GM23338 (cell line): ENCODE measurements at regions not wholly inside any gene's neighbourhood (a gene's known extent, or its start where the extent isn't known, plus 50 kb on each side); places are given as distances from the start of the nearest gene placed in this dataset.
A peak's percentile ranks its signal among the peaks of the same experiment; 100 is the strongest.

Experiments
- ATAC-seq: fragments of 200-7000 bp; cut with Tn5 transposase; 3 replicates; pipeline ENCODE4 v1.9.1; 2020
- DNase-seq: peaks from one replicate; pipeline ENCODE4 v3.0.0-alpha.2; 2015; ENCODE audit warnings: low spot score
- H2AFZ ChIP-seq: fragments of 200-600 bp; sonication (generic); 2 replicates; pipeline ENCODE4 v1.8.0; 2016; ENCODE audit warnings: antibody characterized with exemption, mild to moderate bottlenecking, moderate library complexity
- H3F3A ChIP-seq: fragments of 200-600 bp; sonication (generic); replicated peaks from 2 replicates; pipeline ENCODE4 v1.8.0; 2017; ENCODE audit warnings: antibody characterized with exemption, mixed run types, low read depth
- H3K27ac ChIP-seq: fragments of 200-600 bp; sonication (generic); 2 replicates; pipeline ENCODE4 v1.6.1; 2016; ENCODE audit warnings: low read depth
- H3K27me3 ChIP-seq: fragments of 200-600 bp; sonication (generic); 2 replicates; pipeline ENCODE4 v1.8.0; 2016; ENCODE audit warnings: mild to moderate bottlenecking, mixed run types, moderate library complexity; ENCODE audit not compliant: insufficient read depth
- H3K36me3 ChIP-seq: fragments of 200-600 bp; sonication (generic); 2 replicates; pipeline ENCODE4 v1.8.0; 2016; ENCODE audit warnings: mild to moderate bottlenecking; ENCODE audit not compliant: insufficient read depth
- H3K4me1 ChIP-seq: fragments of 200-600 bp; sonication (generic); 2 replicates; pipeline ENCODE4 v1.8.0; 2016; ENCODE audit warnings: mild to moderate bottlenecking, moderate library complexity; ENCODE audit not compliant: insufficient read depth
- H3K4me2 ChIP-seq: fragments of 200-600 bp; sonication (generic); 2 replicates; pipeline ENCODE4 v1.7.1; 2017; ENCODE audit warnings: mixed run types
- H3K4me3 ChIP-seq: fragments of 200-600 bp; sonication (generic); 2 replicates; pipeline ENCODE4 v1.6.1; 2016; ENCODE audit warnings: mixed run types
- H3K79me2 ChIP-seq: fragments of 200-600 bp; sonication (generic); replicated peaks from 2 replicates; pipeline ENCODE4 v1.8.0; 2017; ENCODE audit warnings: mild to moderate bottlenecking; ENCODE audit not compliant: insufficient read depth
- H3K9me2 ChIP-seq: fragments of 200-600 bp; sonication (generic); 2 replicates; pipeline ENCODE4 v1.8.0; 2017; ENCODE audit not compliant: insufficient read depth
- H4K20me1 ChIP-seq: fragments of 200-600 bp; sonication (generic); replicated peaks from 2 replicates; pipeline ENCODE4 v1.8.0; 2017; ENCODE audit warnings: mild to moderate bottlenecking; ENCODE audit not compliant: insufficient read depth
- H3K27ac Mint-ChIP-seq: 2 replicates; pipeline ENCODE4 v1.8.0; 2020; ENCODE audit warnings: inconsistent platforms, mild to moderate bottlenecking, moderate library complexity, mixed read lengths
- H3K27me3 Mint-ChIP-seq: 3 replicates; pipeline ENCODE4 v1.8.0; 2022; ENCODE audit warnings: low read depth, mild to moderate bottlenecking, moderate library complexity, mixed read lengths, inconsistent platforms; ENCODE audit not compliant: insufficient read depth, poor library complexity
- H3K36me3 Mint-ChIP-seq: 3 replicates; pipeline ENCODE4 v1.8.0; 2021; ENCODE audit warnings: low read depth, mild to moderate bottlenecking, inconsistent platforms, moderate library complexity, mixed read lengths
- H3K4me1 Mint-ChIP-seq: 3 replicates; pipeline ENCODE4 v1.8.0; 2020; ENCODE audit warnings: mild to moderate bottlenecking, inconsistent platforms, mixed read lengths
- H3K4me3 Mint-ChIP-seq: 3 replicates; pipeline ENCODE4 v1.8.0; 2021; ENCODE audit warnings: moderate library complexity, mild to moderate bottlenecking, inconsistent platforms, mixed read lengths
- H3K9me3 Mint-ChIP-seq: 3 replicates; pipeline ENCODE4 v1.8.0; 2020; ENCODE audit warnings: moderate library complexity, mild to moderate bottlenecking, inconsistent platforms, mixed read lengths
- CREB1 ChIP-seq: fragments of 250-450 bp; sonication (Bioruptor Pico); IDR thresholded peaks from 2 replicates; pipeline ENCODE4 v1.5.0; 2020; ENCODE audit warnings: low read depth, mild to moderate bottlenecking, moderate library complexity
- CTCF ChIP-seq, 2 experiments: fragments of 200-600 bp in 1 of 2; sonication (generic) in 1 of 2; conservative IDR thresholded peaks; 2 replicates each; pipeline versions ENCODE4 v1.5.1 to v1.6.1; 2016 to 2017; ENCODE audit warnings: antibody characterized with exemption in 2 of 2, low read depth in 2 of 2, mild to moderate bottlenecking in 2 of 2, moderate library complexity in 1 of 2
- ETS1 ChIP-seq: IDR thresholded peaks from 2 replicates; pipeline ENCODE4 v1.6.1; 2016; ENCODE audit warnings: antibody characterized with exemption
- EZH2 ChIP-seq: fragments of 200-600 bp; sonication (generic); IDR thresholded peaks from one replicate; pipeline ENCODE4 v1.8.0; 2017; ENCODE audit warnings: antibody characterized with exemption, mild to moderate bottlenecking, low read depth; ENCODE audit not compliant: unreplicated experiment
- EZH2phosphoT487 ChIP-seq: fragments of 200-600 bp; sonication (generic); IDR thresholded peaks from one replicate; pipeline ENCODE4 v1.8.1; 2018; ENCODE audit warnings: antibody characterized with exemption; ENCODE audit not compliant: unreplicated experiment
- NANOG ChIP-seq: IDR thresholded peaks from 2 replicates; pipeline ENCODE4 v1.6.1; 2016; ENCODE audit warnings: antibody characterized with exemption, borderline replicate concordance
- POLR2AphosphoS5 ChIP-seq: IDR thresholded peaks from 2 replicates; pipeline ENCODE4 v1.6.1; 2016; ENCODE audit warnings: antibody characterized with exemption, low read depth
- REST ChIP-seq: IDR thresholded peaks from one replicate; pipeline ENCODE4 v1.6.1; 2018; ENCODE audit warnings: antibody characterized with exemption; ENCODE audit not compliant: unreplicated experiment
- STAT1 ChIP-seq: IDR thresholded peaks from one replicate; pipeline ENCODE4 v1.6.1; 2016; ENCODE audit warnings: antibody characterized with exemption; ENCODE audit not compliant: unreplicated experiment
- ZNF114 ChIP-seq: fragments of 250-450 bp; sonication (Bioruptor Pico); IDR thresholded peaks from 2 replicates; pipeline ENCODE4 v1.5.0; 2020; ENCODE audit warnings: mild to moderate bottlenecking, moderate library complexity
- ZNF462 ChIP-seq: fragments of 250-450 bp; sonication (Bioruptor Pico); IDR thresholded peaks from 2 replicates; pipeline ENCODE4 v1.5.0; 2020; ENCODE audit warnings: mild to moderate bottlenecking, moderate library complexity

GRCh38 chr6:1504465-1504864 is 105.2 kb upstream of the FOXC1 start:
- H4K20me1 ChIP-seq = no peaks in the 10 kb centered on the region
- H3K79me2 ChIP-seq = no peaks in the 10 kb centered on the region
- Mint-ChIP-seq H3K4me3 (no peak overlapping the region), H3K27me3 (peaks cover 6% of the 10 kb centered on the region), H3K27ac (no peak overlapping the region), H3K9me3 (no peaks in the 10 kb centered on the region; the same call in 2 of the 3 replicates), H3K4me1 (no peaks in the 10 kb centered on the region), H3K36me3 (no peaks in the 10 kb centered on the region; the same call in 2 of the 3 replicates)
- no peaks in the 10 kb centered on the region for H3K9me2 ChIP-seq
- DNase-seq (no peak), ATAC-seq (no peak)
- no peak for TF ChIP-seq ZNF462 (CRISPR knock-in tag)
- TF ChIP-seq EZH2phosphoT487 = no peak
- no peak for TF ChIP-seq POLR2AphosphoS5
- TF ChIP-seq CREB1 (CRISPR knock-in tag) = no peak
- TF ChIP-seq ZNF114 (CRISPR knock-in tag) = no peak
- no peak for TF ChIP-seq EZH2
- TF ChIP-seq REST = no peak
- no peak for TF ChIP-seq ETS1
- TF ChIP-seq NANOG = no peak
- no peak for TF ChIP-seq STAT1
- no peak for TF ChIP-seq CTCF (conservative IDR thresholded peaks at IDR 0.05; ENCODE audit: low read depth in 2 of 2)
- no peaks in the 10 kb centered on the region for H3K27me3 ChIP-seq
- H3K4me1 ChIP-seq = no peaks in the 10 kb centered on the region
- H3K4me2 ChIP-seq = no peak overlapping the region
- H3K27ac ChIP-seq = no peak overlapping the region
- H3K4me3 ChIP-seq = no peak overlapping the region
- H3F3A ChIP-seq = no peaks in the 10 kb centered on the region
- no peaks in the 10 kb centered on the region for H3K36me3 ChIP-seq
- H2AFZ ChIP-seq = 0 out of 2 replicates have a peak overlapping the region, but pooled peaks have one; percentile 18
